HG03039 (cell line): ENCODE measurements at regions not wholly inside any gene's neighbourhood (a gene's known extent, or its start where the extent isn't known, plus 50 kb on each side); places are given as distances from the start of the nearest gene placed in this dataset.
"Not testable (repeated sequence)": the region's sequence is repeated elsewhere in the genome, so short reads cannot be mapped to it uniquely, and the experiment has no call there.

Experiments used
- ATAC-seq: cut with Tn5 transposase; IDR thresholded peaks from one replicate; pipeline ENCODE4 v1.9.1; 2021; ENCODE audit warnings: mild to moderate bottlenecking, moderate library complexity; ENCODE audit not compliant: unreplicated experiment

DNA sequence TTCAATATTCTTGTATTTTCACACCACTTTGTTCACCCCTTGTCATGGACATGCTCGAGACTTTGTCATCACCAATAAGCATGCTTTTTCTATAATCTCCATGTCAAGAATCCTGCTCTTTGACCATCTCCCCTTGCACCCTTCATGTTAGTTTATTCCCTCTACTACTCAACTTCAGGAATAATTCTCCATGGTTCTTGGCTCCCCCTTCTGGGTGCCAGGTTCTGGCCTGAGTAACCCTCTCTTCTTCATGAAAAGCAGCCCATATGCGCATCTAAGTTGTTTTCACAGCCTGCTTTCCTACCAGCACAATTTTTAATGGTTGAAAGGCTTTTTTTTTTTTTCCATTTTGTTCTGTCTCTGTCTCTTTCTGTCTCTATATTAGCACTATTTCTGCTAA lies 160.7 kb downstream of the LEPR start:
- ATAC-seq = no peak

DNA sequence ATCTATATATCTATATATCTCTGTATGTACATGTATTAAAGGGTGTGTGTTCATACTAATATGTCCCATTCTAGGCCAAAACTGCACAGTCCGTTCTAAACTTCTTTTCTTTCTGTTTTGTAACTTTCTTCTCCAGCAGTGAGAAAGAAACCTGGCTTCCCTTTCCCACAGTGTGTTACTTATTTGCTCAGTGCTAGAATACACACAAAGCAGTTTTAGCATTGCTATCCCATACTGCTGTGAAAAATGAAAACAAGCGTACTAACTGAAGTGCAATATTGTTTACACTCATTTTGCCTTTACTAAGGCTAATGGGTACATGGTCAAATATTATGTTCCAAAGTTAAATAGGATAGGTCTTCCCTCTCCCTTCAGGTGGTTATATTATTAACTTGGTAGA lies 163.9 kb downstream of the LEPR start:
- ATAC-seq = no peak

DNA sequence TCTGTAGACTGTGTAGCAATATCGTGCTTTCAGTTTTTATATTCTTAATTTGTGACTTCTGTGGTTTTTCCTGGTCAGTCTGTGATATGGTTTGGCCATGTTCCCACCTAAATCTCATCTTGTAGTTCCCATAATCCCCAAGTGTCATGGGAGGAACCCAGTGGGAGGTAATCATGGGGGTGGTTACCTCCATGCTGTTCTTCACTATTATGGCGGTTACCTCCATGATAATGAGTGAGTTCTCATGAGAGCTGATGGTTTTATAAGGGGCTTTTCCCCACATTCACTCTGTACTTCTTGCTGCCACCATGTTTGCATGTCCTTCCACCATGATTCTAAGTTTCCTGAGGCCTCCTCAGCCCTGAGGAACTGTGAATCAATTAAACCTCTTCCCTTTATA lies 169.8 kb downstream of the LEPR start:
- ATAC-seq = no peak

DNA sequence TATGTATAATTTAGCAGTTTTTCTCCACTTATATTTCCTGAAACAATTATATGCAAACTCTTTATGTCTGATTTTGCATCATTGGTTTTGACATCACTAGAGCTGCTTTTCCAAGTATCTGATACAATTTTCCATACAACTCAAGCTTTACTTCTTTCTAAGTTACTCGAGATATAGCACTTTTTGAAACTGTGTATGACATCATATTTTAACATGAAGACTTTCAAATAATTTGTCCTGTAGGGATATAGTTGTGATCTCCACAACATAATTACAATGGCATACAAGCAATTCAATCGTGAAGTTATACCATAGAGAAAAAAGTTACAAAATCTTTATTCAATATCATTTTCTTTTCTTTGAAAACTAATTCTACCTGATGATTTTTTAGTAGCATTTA lies 173.0 kb downstream of the LEPR start:
- ATAC-seq = no peak

DNA sequence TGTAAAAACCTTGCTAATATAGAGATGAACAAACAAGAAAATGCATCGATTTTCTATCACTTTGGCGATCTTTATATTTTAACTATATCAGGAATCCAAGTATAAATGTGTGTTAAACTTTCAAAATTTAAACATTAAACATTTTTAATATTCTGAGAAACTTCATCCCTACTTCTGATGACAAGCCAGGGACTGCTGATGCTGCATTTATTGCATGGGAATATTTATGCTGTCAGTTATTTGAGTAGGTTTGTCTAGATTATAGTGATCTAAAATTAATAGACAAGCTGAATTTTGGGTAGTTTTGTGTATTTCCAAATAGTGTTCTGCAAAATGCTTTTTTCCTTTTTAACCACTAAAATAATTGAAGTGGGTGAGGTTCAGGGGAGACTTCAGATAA lies 175.3 kb downstream of the LEPR start:
- ATAC-seq = no peak

DNA sequence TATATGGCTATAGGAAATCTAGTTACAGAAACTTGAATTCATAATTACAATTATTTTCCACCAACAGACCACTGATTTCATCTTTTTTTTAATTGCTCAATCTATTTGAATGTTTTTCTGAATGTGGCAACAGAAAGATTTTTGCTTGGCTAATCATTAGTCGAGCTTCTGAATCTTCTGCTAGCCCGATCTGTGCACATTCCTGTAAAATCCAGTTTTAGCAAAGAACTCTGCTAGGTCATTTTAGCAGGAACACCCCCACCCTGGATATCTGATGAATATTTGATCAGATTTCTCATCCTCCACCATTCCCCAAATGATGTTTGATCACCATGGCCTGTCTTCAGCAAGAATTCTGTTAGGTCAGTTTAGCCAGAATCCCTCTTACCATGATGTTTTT lies 176.3 kb downstream of the LEPR start:
- ATAC-seq = no peak

DNA sequence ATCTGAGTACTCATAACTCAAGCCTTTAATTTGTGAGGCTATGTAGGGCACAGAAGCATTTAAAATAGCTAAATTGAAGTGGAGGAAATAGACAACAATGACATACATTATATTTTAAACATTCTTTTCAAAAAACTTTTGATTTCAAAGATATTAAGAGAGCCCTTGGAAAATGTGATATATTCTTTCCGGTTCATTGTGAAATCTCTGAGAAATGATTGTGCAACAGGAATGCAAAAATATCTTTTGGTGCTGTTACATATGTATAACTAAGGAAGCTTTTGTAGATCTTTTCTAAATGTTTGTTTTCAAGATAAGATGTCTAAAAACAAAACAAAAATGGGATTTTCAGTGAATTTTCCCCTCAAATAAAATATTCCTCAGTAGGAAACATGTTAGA lies 185.2 kb downstream of the LEPR start:
- ATAC-seq = no peak

DNA sequence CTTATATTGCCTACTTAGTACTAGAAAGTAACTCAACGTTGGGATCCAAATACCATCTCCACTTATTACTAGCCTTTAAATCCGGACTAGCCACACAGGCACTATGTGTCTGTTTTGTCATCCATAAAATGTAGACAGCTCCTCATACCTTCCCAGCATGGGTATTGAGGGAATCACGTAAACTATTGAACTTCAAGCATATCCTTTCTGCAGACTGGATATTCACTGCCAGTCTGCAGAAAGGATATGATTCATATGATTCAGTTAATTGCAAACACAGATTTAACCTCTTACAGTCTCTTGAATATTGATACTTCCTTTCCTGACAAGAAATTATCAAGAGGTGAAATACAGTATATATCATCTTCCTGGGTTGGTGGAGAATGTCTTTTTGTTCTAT lies 186.0 kb downstream of the LEPR start:
- ATAC-seq = no peak

DNA sequence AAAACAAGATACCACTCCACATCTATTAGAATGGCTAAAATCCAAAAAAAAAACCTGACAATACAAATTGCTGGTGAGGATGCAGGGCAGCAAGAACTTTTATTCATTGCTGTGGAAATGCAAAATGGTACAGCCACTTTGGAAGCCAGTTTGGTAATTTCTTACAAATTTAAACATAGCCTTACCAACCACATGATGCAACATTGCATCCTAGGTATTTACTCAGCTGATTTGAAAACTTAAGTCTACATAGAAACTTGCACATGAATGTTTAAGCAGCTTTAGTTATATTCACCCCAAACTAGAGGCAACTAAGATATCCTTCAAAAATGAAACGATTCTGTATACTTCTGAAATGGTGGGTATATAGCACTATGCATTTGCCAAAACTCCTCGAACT lies 178.8 kb upstream of the PDE4B start:
- ATAC-seq = no peak

DNA sequence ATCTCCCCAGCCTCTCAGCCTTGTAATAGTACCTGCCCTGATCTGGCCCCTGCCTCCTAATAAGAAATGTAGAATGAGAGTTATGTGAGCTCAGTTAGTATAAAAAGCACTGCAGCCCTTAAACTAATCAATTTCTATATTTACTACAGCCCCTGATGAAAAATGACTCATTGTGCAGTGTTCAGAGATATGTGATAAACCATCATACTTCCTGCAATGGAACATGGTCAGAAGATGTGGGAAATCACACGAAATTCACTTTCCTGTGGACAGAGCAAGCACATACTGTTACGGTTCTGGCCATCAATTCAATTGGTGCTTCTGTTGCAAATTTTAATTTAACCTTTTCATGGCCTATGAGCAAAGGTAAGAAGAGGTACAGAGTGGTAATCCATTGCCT lies 176.8 kb upstream of the PDE4B start:
- ATAC-seq = no peak

DNA sequence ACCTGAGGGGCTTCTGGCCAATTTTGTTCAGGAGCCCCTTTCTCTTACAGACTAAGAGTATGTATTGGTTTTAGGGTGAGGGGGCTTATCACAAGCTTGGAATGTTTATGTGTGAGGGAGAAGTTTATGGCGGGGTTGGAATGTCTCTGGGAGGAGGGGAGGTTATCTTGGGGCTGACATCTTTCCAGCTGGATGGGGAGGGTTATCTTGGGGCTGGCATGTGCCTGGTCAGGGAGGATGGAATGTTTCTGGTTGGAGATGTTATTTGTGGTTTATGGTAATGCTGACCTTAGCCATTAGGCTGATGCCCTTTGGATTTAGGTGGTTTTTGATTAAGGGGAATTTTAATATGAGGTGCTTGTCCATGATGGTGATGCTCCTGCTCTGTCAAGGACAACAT lies 171.0 kb upstream of the PDE4B start:
- ATAC-seq = not testable (repeated sequence)

DNA sequence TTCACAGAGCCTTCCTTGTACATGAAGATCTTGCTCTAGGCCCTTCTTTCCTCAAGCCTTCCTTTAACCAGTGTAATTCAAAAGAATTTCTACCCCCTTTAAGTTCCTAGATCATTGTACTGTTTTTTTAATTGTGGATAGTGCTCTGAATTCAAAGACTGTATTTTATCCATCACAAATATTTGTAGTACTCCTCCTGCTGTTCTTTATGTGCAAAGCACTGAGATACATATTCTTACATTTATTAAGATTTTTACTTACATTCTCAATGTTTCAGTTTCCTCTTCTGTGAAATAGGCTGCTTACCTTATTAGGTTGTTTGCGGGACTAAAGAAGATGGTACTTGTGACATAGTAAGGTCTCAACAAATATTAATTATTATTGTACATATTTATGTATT lies 168.8 kb upstream of the PDE4B start:
- no peak for ATAC-seq

DNA sequence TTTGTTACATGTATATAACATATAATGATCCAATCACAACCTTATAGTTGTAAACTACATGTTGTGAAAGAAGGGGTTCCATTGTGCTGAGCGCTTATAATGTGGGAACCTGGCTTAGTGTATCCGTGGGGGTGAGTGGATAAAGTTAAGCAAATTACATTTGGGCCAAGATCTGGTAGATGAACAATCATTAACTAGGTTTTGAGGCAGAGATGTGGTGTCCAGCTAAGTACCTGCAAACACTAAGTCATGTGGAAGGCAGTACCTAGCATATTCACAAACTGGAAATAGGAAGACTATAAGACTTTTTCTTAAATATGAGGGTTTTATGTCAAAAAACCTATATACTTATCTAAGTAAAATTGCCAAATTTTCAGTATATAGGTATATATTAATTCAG lies 167.2 kb upstream of the PDE4B start:
- no peak for ATAC-seq

DNA sequence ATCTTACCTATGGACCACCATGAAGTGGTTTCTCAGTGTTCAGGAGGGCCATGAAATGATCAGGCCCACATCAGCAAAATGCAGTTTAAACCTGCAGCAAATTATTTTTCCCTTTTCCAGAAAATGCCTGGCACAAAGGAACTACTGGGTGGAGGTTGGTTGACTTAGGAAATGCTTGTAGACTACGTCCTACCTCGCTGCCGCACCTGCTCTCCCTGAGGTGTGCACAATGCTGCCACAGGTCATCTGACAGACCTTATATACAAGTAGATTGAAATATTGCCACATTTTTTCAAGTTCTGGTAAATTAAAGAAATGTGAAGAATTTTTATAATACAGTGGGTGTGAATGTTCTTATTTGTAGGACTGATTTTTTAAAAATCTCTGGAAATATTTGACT lies 166.7 kb upstream of the PDE4B start:
- ATAC-seq = no peak

DNA sequence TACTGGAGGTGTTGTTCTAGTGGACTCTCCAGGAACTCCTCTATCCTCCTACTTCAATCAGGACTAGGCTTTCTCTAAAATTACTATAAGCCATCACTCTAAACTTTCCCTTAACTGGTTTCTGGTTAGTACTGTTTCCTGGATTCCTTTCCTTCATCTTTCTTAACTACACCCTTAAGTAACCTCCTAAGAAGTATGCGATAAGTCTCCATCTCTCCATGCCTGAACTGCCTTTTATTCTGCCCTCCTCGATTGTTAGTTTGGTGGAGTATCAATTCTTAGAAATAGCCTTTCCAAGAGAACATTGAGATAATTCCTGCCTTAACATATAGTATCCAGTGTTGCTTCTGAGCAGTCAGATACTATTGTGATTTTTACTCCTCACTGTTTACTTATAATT lies 162.9 kb upstream of the PDE4B start:
- no peak for ATAC-seq

DNA sequence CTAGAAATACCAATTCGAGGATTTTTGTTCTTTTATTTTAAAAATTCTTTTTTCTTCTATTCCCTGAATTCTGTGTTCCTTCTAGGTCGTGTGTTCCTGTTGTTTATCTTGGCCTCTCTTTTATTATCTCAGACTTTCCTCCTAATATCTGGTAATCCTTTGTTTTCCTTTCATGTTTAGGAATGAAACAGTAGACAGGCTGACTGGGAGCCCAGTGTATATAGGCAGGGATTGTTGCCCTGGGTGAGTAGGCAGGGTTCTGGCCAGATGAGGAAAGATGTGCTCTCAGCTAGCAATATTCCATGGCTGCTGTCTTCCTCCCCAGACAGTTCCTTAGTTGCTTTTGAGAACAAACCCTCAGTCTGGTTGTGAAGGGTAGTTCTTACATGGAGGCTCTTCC lies 161.8 kb upstream of the PDE4B start:
- no peak for ATAC-seq

DNA sequence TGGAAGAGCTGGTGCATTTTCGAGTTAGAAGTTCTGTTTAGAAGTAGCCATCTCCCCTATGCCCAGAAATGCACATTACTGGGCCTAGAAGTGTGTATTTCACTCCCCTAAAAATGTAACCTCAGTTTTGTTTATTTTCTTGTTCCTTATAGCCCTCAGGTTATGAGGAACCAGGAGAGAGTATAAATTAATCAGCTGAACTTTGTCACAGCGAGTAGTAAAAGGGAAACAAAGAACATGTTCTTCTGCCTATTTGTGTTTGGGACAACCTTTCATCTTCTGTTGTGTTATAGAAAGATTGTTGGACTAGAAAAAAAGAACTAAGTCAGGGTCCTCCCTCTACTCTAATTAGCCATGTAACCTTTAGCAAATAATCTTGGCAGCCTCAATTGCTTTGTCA lies 160.5 kb upstream of the PDE4B start:
- ATAC-seq = no peak

DNA sequence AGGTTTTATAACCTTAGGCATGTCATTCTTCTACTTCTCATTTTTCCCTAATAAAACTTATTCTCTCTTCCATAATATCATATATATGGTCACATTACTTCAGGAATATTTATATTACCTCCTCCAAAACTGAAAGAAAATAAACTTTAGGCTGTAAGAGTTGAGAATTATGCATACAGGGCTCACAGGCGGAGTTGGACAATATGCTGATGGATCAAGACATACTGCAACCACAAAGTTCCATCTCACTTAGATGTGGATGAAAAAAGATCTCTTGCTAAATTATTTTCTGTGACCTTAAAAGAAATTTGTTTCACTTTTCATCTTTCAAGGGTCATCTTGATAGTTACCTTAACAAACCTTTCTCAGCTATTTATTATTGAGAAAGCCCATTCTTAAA lies 152.6 kb upstream of the PDE4B start:
- no peak for ATAC-seq

DNA sequence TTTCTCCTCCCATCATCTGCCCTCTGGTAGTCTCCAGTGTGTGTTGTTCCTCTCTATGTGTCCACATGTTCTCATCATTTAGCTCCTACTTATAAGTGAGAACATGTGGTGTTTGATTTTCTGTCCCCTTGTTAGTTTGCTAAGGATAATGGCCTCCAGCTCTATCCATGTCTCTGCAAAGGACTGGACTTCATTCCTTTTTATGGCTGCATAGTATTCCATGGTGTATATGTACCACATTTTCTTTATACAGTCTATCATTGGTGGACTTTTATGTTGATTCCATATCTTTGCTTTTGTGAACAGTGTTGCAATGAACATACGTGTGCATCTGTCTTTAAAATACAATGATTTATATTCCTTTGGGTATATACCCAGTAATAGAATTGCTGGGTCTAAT lies 143.5 kb upstream of the PDE4B start:
- ATAC-seq = not testable (repeated sequence)

DNA sequence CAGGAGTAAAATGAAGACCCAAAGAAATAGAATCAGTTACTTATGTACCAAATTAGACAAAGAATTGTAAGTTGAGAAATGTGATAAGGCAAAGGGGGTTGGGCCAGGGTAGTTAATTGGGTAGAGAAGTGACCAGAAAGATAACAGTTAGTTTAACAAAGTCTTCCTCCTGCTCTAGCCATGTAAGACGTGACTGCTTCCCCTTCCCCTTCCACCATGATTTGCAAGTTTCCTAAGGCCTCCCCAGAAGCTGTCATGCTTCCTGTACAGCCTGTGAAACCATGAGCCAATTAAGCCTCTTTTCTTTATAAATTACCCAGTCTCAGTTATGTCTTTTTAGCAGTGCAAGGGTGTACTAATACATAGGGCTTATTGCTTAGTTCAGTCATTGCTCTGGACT lies 142.0 kb upstream of the PDE4B start:
- no peak for ATAC-seq

DNA sequence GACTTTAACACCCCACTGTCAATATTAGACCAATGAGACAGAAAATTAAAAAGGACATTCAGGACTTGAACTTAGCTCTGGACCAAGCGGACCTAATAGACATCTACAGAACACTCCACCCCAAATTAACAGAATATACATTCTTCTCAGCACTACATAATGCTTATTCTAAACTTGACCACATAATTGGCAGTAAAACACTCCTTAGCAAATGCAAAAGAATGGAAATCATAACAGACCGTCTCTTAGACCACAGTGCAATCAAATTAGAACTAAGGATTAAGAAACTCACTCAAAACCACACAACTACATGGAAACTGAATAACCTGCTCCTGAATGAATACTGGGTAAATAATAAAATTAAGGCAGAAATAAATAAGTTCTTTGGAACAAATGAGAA lies 138.2 kb upstream of the PDE4B start:
- ATAC-seq = not testable (repeated sequence)

DNA sequence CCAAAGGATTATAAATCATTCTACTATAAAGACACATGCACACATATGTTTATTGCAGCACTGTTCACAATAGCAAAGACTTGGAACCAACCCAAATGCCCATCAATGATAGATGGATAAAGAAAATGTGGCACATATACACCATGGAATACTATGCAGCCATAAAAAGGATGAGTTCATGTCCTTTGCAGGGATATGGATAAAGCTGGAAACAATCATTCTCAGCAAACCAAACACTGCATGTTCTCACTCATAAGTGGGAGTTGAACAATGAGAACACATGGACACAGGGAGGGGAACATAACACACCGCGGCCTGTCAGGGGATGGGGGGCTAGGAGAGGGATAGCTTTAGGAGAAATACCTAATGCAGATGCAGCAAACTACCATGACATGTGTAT lies 135.1 kb upstream of the PDE4B start:
- not testable (repeated sequence) for ATAC-seq

DNA sequence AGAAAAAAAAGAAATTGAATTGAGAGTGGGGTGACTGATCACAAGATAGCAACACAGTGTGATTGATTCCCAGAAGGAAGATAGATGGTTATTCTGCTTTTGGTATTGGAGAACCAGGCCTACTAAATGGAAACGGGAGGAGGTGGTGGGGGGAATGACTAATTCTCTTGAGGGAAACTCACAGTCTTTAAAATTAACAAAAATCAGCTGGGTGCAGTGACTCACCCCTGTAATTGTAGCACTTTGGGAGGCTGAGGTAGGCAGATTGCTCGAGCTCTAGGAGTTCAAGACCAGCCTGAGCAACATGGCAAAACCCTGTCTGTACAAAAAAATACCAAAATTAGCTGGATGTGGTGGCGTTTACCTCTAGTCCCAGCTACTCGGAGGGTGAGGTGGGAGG lies 134.6 kb upstream of the PDE4B start:
- ATAC-seq = no peak

DNA sequence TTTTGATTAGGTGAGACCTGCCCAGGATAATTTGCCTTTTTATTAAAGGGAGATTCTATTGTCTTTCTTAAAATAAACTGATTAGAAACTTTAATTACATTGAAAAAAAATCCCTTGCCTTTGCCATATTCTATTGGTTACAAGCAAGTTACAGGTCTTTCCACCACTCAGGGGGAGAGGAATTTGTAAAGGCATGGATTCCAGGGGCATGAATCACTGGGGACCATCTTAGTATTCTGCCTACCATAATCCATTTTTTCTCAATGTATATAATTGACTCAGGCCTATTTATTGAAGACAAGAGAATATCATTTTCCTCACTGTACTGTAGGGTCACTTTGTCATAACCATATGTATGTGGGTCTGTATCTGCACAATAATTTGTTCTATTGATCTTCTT lies 124.3 kb upstream of the PDE4B start:
- no peak for ATAC-seq
